GM19193 (cell line): ENCODE measurements at regions not wholly inside any gene's neighbourhood (a gene's known extent, or its start where the extent isn't known, plus 50 kb on each side); places are given as distances from the start of the nearest gene placed in this dataset.

Experiments
- POLR2A ChIP-seq: IDR thresholded peaks from 4 replicates; pipeline ENCODE4 v1.6.1; 2011; ENCODE audit not compliant: insufficient read depth, insufficient read length; ENCODE audit errors: extremely low read depth

DNA sequence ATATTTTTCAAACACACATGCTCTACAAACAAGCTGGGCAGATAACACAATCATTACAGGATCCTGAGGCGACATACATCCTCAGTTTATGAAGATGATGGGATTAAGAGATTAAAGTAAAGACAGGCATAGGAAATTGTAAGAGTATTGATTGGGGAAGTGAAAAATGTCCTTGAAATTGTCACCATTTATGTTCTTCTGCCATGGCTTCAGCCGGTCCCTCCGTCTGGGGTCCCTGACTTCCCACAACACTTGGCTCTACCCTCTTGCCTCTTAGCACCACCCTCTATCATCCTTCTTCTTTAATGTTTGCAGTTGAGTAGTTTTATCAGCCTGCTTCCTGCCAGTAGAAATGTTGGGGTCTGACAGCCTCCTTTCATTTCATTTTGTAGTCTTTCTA lies 244.4 kb downstream of the DAD1 start:
- no peak for TF ChIP-seq POLR2A

DNA sequence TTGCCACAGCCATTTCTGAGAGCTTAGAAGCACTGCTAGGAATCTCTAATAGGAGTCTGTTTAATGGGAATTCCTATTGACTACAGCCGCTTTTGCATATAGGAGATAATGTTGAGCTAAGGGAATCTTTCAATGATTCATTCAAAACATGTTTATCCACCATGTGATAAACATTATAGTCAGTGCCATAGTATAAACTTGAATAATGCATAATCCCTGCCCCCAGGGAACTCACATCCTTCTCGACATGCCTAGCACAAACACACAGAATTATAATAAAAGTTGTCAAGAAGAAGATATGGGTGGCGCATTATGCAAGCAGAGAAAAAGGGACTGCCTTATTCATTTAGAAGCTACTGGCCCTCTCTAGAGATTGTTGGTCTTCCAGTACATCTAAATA lies 248.0 kb downstream of the DAD1 start:
- no peak for TF ChIP-seq POLR2A

DNA sequence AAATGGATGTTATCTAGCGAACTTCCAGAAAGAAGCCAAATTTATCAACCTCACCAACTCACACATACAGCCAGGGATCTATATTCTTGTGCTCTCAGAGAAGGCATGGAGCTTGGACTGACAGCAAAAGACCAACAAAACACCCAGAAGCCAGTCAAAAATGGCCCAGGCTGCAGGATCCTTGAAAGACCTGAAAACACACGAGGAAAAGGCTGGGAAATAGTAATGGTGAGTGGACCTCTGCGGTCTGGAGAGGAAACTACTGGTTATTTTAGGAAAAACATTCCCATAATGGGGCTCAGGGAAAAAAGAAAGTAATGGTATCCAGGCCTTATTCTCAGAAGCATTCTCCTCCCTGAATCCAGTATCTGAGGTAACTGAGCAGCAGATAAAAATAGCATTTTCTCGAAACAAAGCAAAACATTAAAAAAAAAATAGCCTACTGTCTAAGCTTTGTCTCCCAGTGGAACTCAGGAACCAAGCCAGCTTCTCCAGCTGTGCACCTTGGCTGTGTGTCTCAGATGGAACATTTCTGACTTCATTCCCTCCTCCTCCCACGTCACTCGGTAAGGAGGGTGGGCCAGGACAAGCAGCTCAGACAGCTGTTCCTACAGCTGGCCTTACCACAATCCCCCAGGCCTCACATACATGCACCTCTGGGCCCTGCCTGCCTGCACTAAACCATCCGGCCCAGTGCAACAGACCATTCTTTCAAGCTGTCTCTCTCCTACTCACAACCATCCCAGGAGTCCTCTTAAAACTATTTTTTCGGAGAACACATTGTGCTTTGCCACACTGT lies 249.9 kb downstream of the DAD1 start:
- TF ChIP-seq POLR2A: no peak

DNA sequence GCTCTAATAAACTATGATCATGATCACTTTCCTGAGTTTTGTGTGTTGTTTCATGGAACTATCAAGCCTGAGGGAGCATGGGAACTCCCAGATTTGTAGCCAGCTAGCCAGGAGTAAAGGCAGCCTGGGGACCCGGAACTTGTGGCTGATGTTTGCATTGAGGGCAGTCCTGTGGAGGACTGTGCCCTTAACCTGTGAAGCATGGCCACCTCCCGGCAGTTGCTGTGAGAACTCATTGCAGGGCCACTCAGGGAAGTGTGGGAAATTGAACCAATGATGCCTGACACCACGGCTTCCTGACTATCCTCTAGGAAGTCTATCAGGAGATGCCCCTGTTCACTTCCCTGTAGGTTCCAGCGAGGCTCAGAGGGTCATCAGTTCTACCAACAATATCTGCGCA lies 250.6 kb downstream of the DAD1 start:
- TF ChIP-seq POLR2A: no peak

DNA sequence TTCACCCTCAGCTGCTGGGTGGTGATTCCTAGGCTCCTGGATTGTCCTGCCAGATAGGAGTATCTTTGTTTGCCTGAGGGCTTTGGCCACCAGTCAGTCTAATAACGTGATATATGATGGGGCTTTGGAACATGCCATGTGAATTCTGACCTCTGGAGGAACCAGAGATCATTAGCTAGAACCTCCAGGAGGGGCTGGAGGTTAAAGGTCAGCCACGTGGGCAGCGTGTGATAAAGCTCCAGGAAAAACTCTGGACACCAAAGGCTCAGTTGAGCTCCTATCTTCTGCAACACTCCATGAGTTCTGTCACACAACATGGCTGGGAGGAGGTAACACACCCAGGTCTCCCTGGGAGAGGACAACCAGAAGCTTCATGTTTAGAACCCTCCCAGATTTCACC lies 251.1 kb downstream of the DAD1 start:
- no peak for TF ChIP-seq POLR2A

DNA sequence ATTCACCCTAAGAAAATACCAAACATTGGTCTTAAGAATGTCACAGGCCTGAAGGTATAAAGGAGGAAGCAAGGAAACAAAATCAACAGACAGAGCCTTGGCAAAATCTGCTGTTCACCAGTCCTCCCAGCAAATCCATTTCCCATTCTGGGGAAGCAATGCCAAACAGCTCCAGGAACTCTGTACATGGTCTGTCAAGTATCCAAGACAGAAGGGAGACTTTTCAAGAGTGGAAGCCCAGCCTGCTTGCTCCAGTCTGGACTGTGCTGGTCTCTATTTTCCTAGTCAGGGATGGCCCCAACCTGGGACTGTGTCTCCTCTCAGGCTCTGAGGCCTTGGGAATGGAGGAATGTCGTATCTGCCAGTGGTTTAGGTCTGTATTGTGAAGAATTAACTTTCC lies 251.5 kb downstream of the DAD1 start:
- no peak for TF ChIP-seq POLR2A

DNA sequence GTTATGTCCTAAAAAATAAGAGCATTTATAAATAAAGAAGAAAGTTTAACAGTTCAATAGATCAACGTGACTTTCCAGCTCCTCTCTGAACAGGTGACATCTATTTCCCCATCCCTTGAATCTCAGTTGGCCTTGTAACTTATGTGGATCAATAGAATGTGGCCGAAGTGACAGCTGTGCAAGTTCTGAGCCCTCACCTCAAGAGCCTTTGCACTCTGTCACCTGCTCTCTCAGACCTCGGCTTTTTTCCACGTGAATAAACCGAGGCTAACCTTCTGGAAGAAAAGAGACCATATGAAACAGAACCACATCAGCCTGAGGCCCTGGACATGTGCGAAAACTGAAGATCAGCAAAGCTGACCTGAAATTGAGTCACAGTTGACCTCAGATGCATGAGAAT lies 253.0 kb downstream of the DAD1 start:
- TF ChIP-seq POLR2A: no peak

DNA sequence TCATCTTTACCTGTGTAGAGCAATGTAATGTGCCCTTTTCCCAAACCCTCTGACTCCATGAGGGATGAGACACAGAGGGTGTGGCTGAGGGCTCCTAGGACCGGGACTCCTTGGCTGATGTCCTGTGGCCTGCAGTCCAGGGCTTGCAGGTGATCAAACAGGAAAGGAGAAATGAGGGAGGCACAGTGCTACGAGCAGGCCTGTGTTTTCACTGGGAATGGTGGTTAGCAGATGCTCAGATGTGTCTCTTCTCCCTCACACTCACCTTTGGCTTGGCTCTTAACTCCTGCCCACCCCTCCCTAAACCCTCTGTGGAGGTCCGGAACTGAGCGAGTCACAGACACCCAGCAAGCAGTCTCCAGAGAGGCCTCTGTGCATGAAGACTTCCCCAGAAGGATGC lies 254.4 kb downstream of the DAD1 start:
- TF ChIP-seq POLR2A: no peak

DNA sequence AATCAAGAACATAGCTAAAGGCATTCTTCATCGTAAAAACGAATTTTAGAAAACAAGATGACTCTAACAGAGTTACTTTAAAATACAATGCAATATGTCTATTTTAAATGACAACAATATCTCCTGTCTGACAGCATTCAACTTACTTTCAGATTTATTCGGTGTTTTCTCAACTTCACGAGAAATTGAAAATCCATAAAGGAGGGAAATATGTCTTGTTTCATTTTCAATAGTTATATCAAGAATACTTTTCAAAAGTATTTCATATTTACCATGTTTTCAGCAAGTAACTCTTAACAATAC lies 254.8 kb downstream of the DAD1 start:
- no peak for TF ChIP-seq POLR2A

DNA sequence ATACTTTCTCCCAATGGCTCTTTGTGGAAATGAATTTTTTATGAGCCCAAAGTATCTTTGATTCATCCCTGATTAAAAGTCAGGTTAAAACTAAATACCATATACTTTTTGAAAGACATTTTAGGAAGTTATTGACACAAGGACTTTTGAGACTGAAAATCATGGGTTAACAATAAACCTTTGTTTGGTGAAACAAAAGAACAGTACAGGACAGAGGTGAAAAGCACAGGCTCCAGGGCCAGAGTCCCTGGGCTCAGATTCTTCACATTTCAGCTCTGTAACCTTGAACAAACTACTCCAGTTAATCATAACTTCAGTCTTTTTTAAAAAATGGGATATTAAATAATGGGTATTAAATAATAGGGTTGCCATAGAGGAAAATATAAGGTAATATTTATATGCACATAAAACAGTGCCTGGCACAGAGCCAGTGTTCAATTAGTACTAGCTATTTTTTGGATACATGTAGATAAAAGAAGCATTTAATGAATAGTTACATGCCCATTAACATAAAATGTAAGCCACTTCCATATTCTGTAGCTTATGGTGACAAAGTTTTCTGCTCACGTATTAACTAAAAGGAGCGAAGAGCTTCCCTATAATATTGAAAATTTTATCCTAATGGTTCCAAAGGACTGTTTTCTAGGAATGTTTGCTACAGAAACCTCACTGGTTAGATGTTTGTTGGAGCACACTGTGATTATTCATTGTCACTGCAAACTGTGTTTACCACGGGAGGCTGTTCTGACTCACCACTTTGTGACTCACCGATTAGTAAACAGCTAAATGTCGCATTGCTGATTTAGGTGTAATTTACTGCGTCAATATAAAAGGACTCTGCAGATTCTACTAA lies 255.4 kb downstream of the DAD1 start:
- no peak for TF ChIP-seq POLR2A

DNA sequence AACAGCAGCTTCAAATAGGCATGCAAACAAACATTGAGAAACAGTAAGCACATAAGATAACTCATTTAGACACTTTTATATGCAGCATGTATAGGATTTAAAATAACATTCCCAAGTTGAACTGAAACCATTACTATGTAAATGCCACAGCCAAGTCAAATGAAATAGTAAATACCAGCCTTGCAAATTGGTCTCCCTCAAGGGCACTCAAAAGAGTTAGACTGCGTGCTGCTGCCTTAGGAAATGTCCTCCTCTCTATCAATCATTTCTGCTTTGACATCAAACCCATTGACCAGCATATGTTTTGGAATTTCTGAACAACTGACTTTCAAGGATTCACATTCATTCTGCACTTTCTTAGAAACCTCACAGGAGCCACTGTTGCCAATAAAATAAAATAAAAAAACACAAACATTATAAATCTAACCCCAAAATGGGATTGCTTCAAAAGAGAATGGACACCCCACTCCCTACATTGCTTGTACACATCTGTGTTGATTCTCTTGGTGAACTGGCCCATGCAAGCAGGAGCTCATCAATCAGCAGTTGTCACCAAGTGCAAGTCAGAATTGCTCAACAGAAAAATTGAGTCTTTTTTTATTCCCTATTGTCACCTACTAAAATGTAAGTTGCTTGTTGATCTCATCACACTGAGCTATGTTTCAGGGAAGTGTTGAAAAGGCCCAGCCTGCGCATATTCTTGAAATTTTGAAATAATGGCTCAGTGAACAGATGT lies 256.2 kb downstream of the DAD1 start:
- TF ChIP-seq POLR2A: no peak

DNA sequence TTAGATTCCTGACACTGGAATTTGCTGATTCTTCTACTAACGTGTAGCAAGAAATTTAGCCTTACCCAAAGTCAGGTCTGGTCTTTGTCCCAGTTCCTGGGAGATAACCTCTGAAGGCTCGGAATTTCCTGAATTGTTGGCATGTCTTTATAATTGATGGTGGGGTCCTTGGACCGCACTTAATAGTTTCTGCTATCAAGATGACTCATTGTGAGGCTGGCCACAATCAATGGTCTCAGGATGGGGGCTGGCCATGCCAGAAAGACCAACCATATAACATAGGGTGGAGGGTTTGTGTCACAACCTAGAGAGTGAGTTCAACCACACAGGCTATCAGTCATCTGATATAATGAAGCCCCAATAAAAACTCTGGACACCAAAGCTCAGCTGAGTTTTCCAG lies 259.7 kb downstream of the DAD1 start:
- TF ChIP-seq POLR2A: no peak

DNA sequence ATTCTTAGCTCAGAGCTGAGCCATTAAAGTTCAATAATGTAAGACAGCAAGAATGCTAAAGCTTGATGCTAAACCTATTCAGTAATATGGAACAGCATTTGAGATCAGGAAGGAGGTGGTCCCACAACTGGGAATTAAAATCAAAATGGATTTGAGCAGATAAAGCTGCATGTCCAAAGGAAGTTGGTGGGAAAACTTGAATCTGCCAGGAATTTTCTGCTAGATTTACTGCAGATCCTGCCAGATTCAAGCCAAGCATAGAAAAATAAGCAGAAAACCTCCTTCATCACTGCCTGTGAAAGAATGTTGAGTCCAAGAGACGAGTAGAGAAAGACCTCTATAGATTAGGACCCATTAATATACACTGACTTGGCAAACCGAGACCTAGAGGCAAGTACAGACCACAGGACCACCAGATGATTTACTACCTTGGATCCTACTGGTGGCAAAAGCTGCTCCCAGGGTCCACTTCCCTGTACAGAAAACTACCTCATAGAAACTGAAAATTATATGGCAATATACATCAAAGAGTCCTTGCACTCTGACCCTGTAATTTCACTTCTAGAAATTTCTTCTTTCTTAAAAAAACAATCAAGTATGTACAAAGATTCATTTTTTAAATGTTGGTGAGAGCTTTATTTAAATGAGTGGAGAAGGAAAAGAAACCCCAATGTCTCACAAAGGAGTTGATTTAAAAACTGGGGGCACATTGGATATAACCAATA lies 263.2 kb downstream of the DAD1 start:
- TF ChIP-seq POLR2A: no peak

DNA sequence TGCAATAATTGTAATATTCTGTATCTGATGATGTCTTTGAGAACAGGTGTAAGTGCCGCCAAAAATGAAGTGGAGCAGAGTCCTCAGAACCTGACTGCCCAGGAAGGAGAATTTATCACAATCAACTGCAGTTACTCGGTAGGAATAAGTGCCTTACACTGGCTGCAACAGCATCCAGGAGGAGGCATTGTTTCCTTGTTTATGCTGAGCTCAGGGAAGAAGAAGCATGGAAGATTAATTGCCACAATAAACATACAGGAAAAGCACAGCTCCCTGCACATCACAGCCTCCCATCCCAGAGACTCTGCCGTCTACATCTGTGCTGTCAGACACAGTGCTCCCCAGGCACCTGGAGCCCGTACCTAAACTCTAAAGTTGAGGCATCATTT lies 268.7 kb downstream of the DAD1 start:
- TF ChIP-seq POLR2A: no peak
